ENCODE measurements at regions not wholly inside any gene's neighbourhood (a gene's known extent, or its start where the extent isn't known, plus 50 kb on each side); places are given as distances from the start of the nearest gene placed in this dataset.

DNA sequence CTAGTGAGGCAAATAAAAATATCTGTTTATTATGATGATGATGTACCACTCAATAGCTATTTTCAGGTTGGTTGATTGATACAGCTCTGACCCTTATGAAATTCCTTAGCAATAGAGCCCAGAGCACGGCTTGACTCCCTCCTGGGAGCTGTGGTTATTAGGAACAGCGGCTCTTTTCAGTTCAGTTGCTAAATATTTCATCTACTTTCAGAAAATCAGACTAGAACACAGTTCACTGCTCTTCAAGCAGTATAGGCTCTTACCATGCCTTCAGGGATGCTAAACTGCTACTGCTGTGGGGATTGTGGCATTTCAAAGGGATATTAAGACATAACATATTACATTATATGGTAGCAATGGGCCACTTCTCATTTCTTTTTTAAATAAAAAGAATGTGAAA, 218.8 kb downstream of the SNCA start:
- TF ChIP-seq, protein P1, sequence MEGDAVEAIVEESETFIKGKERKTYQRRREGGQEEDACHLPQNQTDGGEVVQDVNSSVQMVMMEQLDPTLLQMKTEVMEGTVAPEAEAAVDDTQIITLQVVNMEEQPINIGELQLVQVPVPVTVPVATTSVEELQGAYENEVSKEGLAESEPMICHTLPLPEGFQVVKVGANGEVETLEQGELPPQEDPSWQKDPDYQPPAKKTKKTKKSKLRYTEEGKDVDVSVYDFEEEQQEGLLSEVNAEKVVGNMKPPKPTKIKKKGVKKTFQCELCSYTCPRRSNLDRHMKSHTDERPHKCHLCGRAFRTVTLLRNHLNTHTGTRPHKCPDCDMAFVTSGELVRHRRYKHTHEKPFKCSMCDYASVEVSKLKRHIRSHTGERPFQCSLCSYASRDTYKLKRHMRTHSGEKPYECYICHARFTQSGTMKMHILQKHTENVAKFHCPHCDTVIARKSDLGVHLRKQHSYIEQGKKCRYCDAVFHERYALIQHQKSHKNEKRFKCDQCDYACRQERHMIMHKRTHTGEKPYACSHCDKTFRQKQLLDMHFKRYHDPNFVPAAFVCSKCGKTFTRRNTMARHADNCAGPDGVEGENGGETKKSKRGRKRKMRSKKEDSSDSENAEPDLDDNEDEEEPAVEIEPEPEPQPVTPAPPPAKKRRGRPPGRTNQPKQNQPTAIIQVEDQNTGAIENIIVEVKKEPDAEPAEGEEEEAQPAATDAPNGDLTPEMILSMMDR (IDR thresholded peaks at IDR 0.05; ENCODE audit: low read depth, low read length), result no peak
- no peak for TF ChIP-seq EZH2phosphoT487 (IDR thresholded peaks at IDR 0.05; ENCODE audit: low read depth)
